DND-41 (cell line): ENCODE measurements at regions not wholly inside any gene's neighbourhood (a gene's known extent, or its start where the extent isn't known, plus 50 kb on each side); places are given as distances from the start of the nearest gene placed in this dataset.

Experiments used
- ATAC-seq: fragments of 200-7000 bp; cut with Tn5 transposase; 3 replicates; pipeline ENCODE4 v1.9.1; 2021; ENCODE audit warnings: low read depth; ENCODE audit not compliant: insufficient read depth
- DNase-seq: peaks from one replicate; pipeline ENCODE4 v3.0.0-alpha.2; 2020
- H2AFZ ChIP-seq: 2 replicates; pipeline ENCODE4 v1.6.0; 2012; ENCODE audit warnings: low read depth, low read length
- H3K27ac ChIP-seq: 2 replicates; pipeline ENCODE4 v1.5.1; 2012; ENCODE audit warnings: low read length, inconsistent platforms
- H3K27me3 ChIP-seq: fragments of 200-600 bp; sonication (generic); 2 replicates; pipeline ENCODE4 v1.6.0; 2012; ENCODE audit warnings: low read length, mild to moderate bottlenecking, inconsistent platforms; ENCODE audit not compliant: insufficient read depth, poor library complexity
- H3K36me3 ChIP-seq: 2 replicates; pipeline ENCODE4 v1.5.1; 2012; ENCODE audit warnings: low read length, inconsistent platforms; ENCODE audit not compliant: insufficient read depth
- H3K4me1 ChIP-seq: 2 replicates; pipeline ENCODE4 v1.5.1; 2012; ENCODE audit warnings: mild to moderate bottlenecking, low read length; ENCODE audit not compliant: insufficient read depth
- H3K4me2 ChIP-seq: 2 replicates; pipeline ENCODE4 v1.6.0; 2012; ENCODE audit warnings: mild to moderate bottlenecking, moderate library complexity, low read length, inconsistent platforms; ENCODE audit not compliant: insufficient read depth
- H3K4me3 ChIP-seq, 2 experiments: fragments of 200-600 bp in 1 of 2; shearing (Covaris generic) in 1 of 2; 2 replicates each; pipeline ENCODE4 v1.5.1; 2012 to 2016; ENCODE audit warnings: inconsistent platforms in 2 of 2, low read length in 2 of 2, mild to moderate bottlenecking in 2 of 2, low read depth in 1 of 2, moderate library complexity in 1 of 2
- H3K79me2 ChIP-seq: 2 replicates; pipeline ENCODE4 v1.6.0; 2012; ENCODE audit warnings: low read length, inconsistent platforms; ENCODE audit not compliant: insufficient read depth
- H3K9ac ChIP-seq: 2 replicates; pipeline ENCODE4 v1.6.0; 2012; ENCODE audit warnings: low read depth, mild to moderate bottlenecking, inconsistent platforms, low read length, moderate library complexity
- H3K9me3 ChIP-seq: 2 replicates; pipeline ENCODE4 v1.5.1; 2012; ENCODE audit warnings: low read length, moderate library complexity, mild to moderate bottlenecking, inconsistent platforms; ENCODE audit not compliant: insufficient read depth, severe bottlenecking
- H4K20me1 ChIP-seq: 2 replicates; pipeline ENCODE4 v1.6.0; 2012; ENCODE audit warnings: low read length; ENCODE audit not compliant: insufficient read depth
- CTCF ChIP-seq: IDR thresholded peaks from 2 replicates; pipeline ENCODE4 v1.5.1; 2012; ENCODE audit warnings: borderline replicate concordance, low read length, moderate library complexity, mild to moderate bottlenecking; ENCODE audit not compliant: poor library complexity, severe bottlenecking; ENCODE audit errors: extremely low read depth
- EZH2 ChIP-seq: IDR thresholded peaks from 3 replicates; pipeline ENCODE4 v1.6.1; 2012; ENCODE audit warnings: borderline replicate concordance, low read depth, mild to moderate bottlenecking, moderate library complexity, low read length, inconsistent platforms; ENCODE audit not compliant: severe bottlenecking

- H3K4me1 ChIP-seq: no peaks in the 10 kb centered on the region
- no peaks in the 10 kb centered on the region for H3K36me3 ChIP-seq
- H2AFZ ChIP-seq: no peak overlapping the region
- TF ChIP-seq CTCF: no peak
- no peak for TF ChIP-seq EZH2
- DNase-seq (no peak), ATAC-seq (no peak)
- no peaks in the 10 kb centered on the region for H3K9me3 ChIP-seq
- no peak overlapping the region for H3K9ac ChIP-seq
- H3K4me2 ChIP-seq: no peak overlapping the region
- H3K4me3 ChIP-seq: no peak overlapping the region
- H3K27ac ChIP-seq: no peak overlapping the region
- no peaks in the 10 kb centered on the region for H3K27me3 ChIP-seq
- H3K79me2 ChIP-seq: no peaks in the 10 kb centered on the region
- H4K20me1 ChIP-seq: no peaks in the 10 kb centered on the region
These were observed 399.4 kb downstream of the ZEB2 start for GRCh38 chr2:144120487-144120886.

- ATAC-seq: no peak
- no peak overlapping the region for H3K9ac ChIP-seq
- DNase-seq: no peak
- no peak overlapping the region for H3K4me2 ChIP-seq
- H2AFZ ChIP-seq: no peak overlapping the region
- H3K36me3 ChIP-seq: no peaks in the 10 kb centered on the region
- H3K9me3 ChIP-seq: no peaks in the 10 kb centered on the region
- H4K20me1 ChIP-seq: no peaks in the 10 kb centered on the region
- no peak overlapping the region for H3K27ac ChIP-seq
- no peaks in the 10 kb centered on the region for H3K79me2 ChIP-seq
- H3K4me1 ChIP-seq: no peaks in the 10 kb centered on the region
- TF ChIP-seq EZH2 (no peak), CTCF (no peak)
- H3K27me3 ChIP-seq: no peaks in the 10 kb centered on the region
- H3K4me3 ChIP-seq: no peak overlapping the region
These were observed 402.8 kb downstream of the ZEB2 start for GRCh38 chr2:144117086-144117485.

DNA sequence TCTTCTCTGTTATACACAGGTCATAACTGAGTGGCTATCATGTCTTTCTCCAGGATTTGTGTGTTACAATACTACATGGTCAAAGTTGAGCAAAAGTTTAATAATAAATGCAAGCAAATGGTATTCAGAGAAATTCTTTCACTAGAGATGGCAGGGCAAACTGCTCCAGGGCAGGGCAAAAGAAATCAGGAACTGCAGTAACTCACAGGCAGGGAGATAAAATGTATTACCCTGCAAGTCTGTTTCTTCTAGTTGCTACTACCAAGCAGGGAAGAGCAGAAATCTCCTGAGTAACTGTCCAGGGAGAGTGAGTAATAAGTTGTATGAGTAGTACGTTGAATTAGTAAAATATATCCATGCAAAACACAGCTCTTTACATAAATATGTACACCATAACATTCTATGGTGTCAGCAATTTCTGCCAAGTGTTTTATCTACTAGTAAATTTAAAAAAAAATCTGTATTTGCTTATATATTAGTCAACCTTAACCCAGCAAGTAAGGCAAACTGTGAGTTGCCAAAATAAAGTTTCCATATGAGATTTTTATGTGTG lies 404.1 kb downstream of the ZEB2 start:
- Histone ChIP-seq H3K9ac (no peak overlapping the region), H3K36me3 (no peaks in the 10 kb centered on the region), H2AFZ (no peak overlapping the region), H3K79me2 (no peaks in the 10 kb centered on the region), H3K27ac (no peak overlapping the region), H4K20me1 (no peaks in the 10 kb centered on the region), H3K4me1 (no peaks in the 10 kb centered on the region), H3K27me3 (no peaks in the 10 kb centered on the region), H3K4me3 (no peak overlapping the region), H3K9me3 (no peaks in the 10 kb centered on the region), H3K4me2 (no peak overlapping the region)
- ATAC-seq: no peak
- DNase-seq: no peak
- no peak for TF ChIP-seq CTCF
- no peak for TF ChIP-seq EZH2

DNA sequence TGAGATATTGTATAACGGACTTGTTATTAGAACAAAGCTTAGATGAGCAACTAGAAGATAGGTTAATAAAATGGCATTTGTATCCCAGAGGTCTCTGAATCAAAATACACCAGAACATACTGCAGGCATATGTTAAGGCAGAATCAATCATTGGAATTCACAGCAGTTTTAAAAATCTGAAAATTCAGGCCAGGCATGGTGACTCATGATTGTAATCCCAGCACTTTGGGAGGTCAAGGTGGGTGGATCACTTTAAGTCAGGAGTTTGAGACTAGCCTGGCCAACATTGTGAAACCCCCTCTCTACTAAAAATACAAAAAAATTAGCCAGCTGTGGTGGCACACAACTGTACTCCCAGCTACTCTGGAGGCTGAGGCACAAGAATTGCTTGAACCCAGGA lies 405.2 kb downstream of the ZEB2 start:
- H3K4me1 ChIP-seq: no peaks in the 10 kb centered on the region
- H3K9ac ChIP-seq: no peak overlapping the region
- DNase-seq (no peak), ATAC-seq (no peak)
- no peak overlapping the region for H2AFZ ChIP-seq
- H3K27ac ChIP-seq: no peak overlapping the region
- no peaks in the 10 kb centered on the region for H3K9me3 ChIP-seq
- H3K4me3 ChIP-seq: no peak overlapping the region
- H3K27me3 ChIP-seq: no peaks in the 10 kb centered on the region
- H4K20me1 ChIP-seq: no peaks in the 10 kb centered on the region
- H3K36me3 ChIP-seq: no peaks in the 10 kb centered on the region
- no peak overlapping the region for H3K4me2 ChIP-seq
- TF ChIP-seq CTCF: no peak
- no peak for TF ChIP-seq EZH2
- H3K79me2 ChIP-seq: no peaks in the 10 kb centered on the region
